H1 (cell line): ENCODE measurements at regions not wholly inside any gene's neighbourhood (a gene's known extent, or its start where the extent isn't known, plus 50 kb on each side); places are given as distances from the start of the nearest gene placed in this dataset.

Source experiments
- BACH1 ChIP-seq: IDR thresholded peaks from 2 replicates; pipeline ENCODE4 v1.6.1; 2012; ENCODE audit warnings: low read length, improper control_type of control experiment
- EZH2 ChIP-seq: fragments of 200-600 bp; sonication (generic); IDR thresholded peaks from 2 replicates; pipeline ENCODE4 v1.7.1; 2012; ENCODE audit warnings: low read depth, mild to moderate bottlenecking, moderate library complexity, low read length, inconsistent platforms; ENCODE audit not compliant: severe bottlenecking
- FOSL1 ChIP-seq: IDR thresholded peaks from 2 replicates; pipeline ENCODE4 v1.6.1; 2011; ENCODE audit warnings: mild to moderate bottlenecking, low read depth, low read length, moderate library complexity; ENCODE audit not compliant: insufficient read depth
- MAX ChIP-seq: IDR thresholded peaks from 2 replicates; pipeline ENCODE4 v1.6.1; 2012; ENCODE audit warnings: inconsistent platforms
- POLR2A ChIP-seq, 2 experiments: IDR thresholded peaks; 1 replicate in 1 of 2; 2 replicates in 1 of 2; pipeline ENCODE4 v1.6.1; 2011; ENCODE audit warnings: low read depth in 2 of 2, low read length in 2 of 2, mild to moderate bottlenecking in 2 of 2; ENCODE audit errors: control extremely low read depth in 1 of 2
- RBBP5 ChIP-seq: IDR thresholded peaks from 2 replicates; pipeline ENCODE4 v1.7.1; 2012; ENCODE audit warnings: low read depth, mild to moderate bottlenecking, inconsistent platforms, low read length, moderate library complexity, borderline replicate concordance
- SP1 ChIP-seq: IDR thresholded peaks from 2 replicates; pipeline ENCODE4 v1.6.1; 2011; ENCODE audit warnings: low read depth, low read length
- SP4 ChIP-seq: IDR thresholded peaks from 2 replicates; pipeline ENCODE4 v1.6.1; 2012; ENCODE audit warnings: low read length, inconsistent platforms
- TF ChIP-seq, protein P1 (sequence below), 3 experiments: IDR thresholded peaks; 1 replicate in 2 of 3; 2 replicates in 1 of 3; pipeline versions ENCODE4 v1.5.1 to v1.6.1; 2011; ENCODE audit warnings: low read length in 3 of 3, mild to moderate bottlenecking in 3 of 3, inconsistent platforms in 2 of 3, low read depth in 1 of 3, moderate library complexity in 1 of 3; ENCODE audit not compliant: insufficient read depth in 1 of 3; ENCODE audit errors: control extremely low read depth in 1 of 3

DNA sequence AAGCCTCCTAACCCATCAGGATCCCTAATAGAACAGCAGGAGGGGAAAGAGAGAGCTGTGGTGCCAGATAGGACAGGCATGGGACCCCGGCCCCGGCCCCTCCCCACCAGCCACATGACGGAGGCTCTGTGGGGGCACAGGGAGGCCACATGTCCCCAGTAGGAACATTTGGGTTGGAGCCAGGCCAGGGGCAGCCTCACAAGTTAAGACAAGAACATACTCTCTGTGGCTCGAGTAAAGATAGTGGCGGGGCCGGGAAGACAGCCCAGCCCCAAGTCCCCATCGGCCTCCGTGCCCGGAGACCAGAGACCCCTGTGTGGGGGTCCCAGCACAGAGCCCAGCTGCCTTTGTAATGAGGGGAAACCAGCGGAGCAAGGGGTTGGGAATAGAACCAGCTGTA is 78.6 kb upstream of the GALNT9 start:
- no peak for TF ChIP-seq SP1
- TF ChIP-seq SP4 = no peak
- TF ChIP-seq, protein P1, sequence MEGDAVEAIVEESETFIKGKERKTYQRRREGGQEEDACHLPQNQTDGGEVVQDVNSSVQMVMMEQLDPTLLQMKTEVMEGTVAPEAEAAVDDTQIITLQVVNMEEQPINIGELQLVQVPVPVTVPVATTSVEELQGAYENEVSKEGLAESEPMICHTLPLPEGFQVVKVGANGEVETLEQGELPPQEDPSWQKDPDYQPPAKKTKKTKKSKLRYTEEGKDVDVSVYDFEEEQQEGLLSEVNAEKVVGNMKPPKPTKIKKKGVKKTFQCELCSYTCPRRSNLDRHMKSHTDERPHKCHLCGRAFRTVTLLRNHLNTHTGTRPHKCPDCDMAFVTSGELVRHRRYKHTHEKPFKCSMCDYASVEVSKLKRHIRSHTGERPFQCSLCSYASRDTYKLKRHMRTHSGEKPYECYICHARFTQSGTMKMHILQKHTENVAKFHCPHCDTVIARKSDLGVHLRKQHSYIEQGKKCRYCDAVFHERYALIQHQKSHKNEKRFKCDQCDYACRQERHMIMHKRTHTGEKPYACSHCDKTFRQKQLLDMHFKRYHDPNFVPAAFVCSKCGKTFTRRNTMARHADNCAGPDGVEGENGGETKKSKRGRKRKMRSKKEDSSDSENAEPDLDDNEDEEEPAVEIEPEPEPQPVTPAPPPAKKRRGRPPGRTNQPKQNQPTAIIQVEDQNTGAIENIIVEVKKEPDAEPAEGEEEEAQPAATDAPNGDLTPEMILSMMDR (IDR thresholded peaks at IDR 0.05; ENCODE audit: control extremely low read depth in 1 of 3, insufficient read depth in 1 of 3, low read depth in 1 of 3, low read length in 3 of 3) = no peak
- TF ChIP-seq RBBP5 = no peak
- TF ChIP-seq FOSL1 = no peak
- TF ChIP-seq BACH1 = no peak
- no peak for TF ChIP-seq MAX
- TF ChIP-seq POLR2A (IDR thresholded peaks at IDR 0.05; ENCODE audit: control extremely low read depth in 1 of 2, low read depth in 2 of 2, low read length in 2 of 2) = no peak
- TF ChIP-seq EZH2 = no peak
